ENCODE measurements at regions not wholly inside any gene's neighbourhood (a gene's known extent, or its start where the extent isn't known, plus 50 kb on each side); places are given as distances from the start of the nearest gene placed in this dataset.

GRCh38 chr1:218836264-218836663, 337.4 kb upstream of the LYPLAL1 start:
- TF ChIP-seq POLR2AphosphoS5 (IDR thresholded peaks at IDR 0.05; ENCODE audit: borderline replicate concordance, low read depth, low read length), result no peak
- TF ChIP-seq FOXP2 (optimal IDR thresholded peaks at IDR 0.05; ENCODE audit: control extremely low read depth, extremely low read length, insufficient read depth), result no peak
